D721Med (cell line): ENCODE measurements at regions not wholly inside any gene's neighbourhood (a gene's known extent, or its start where the extent isn't known, plus 50 kb on each side); places are given as distances from the start of the nearest gene placed in this dataset.

ENCODE experiments used
- DNase-seq: peaks from one replicate; pipeline ENCODE4 v3.0.0; 2011; ENCODE audit warnings: low spot score; ENCODE audit not compliant: insufficient read length
- FAIRE-seq: peaks from 2 replicates; lab custom pipeline; 2011; peaks lifted over from hg19 to GRCh38; lab: Jason Lieb, UNC
- CTCF ChIP-seq: IDR thresholded peaks from 2 replicates; pipeline ENCODE4 v1.5.1; 2012; ENCODE audit warnings: mild to moderate bottlenecking, control low read depth; ENCODE audit not compliant: insufficient read depth; ENCODE audit errors: missing control alignments

- TF ChIP-seq CTCF: no peak
- FAIRE-seq: no peak
- no peak for DNase-seq
Observed at GRCh38 chr2:133737242-133737993, 169.2 kb upstream of the NCKAP5 start.

GRCh38 chr2:133739039-133739438 is 170.8 kb upstream of the NCKAP5 start:
- no peak for DNase-seq
- no peak for FAIRE-seq
- TF ChIP-seq CTCF: no peak

- TF ChIP-seq CTCF: no peak
- DNase-seq (no peak), FAIRE-seq (no peak)
Observed at GRCh38 chr2:133740500-133740899, 172.2 kb upstream of the NCKAP5 start.

GRCh38 chr2:133748007-133748700 is 179.9 kb upstream of the NCKAP5 start:
- no peak for TF ChIP-seq CTCF
- DNase-seq: no peak
- no peak for FAIRE-seq

DNA sequence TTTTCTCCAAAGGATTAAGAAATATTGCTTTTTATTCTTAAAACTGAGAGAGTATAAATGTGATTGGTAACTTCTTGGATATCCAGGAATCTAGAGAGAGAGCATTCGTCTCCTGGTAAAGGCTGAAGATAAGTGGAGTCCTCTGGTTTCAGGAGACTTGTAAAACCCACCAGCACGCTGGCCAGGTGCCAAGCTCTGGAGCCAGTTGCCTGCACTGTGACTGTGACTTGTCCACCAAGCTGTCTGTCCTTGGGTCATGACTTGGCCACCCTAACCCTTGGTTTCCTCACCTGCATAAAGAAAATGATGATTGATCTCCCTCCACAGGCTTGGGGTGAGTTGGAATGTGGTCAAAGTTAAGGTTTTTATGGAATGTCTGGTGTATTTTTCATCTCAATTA is 185.4 kb upstream of the NCKAP5 start:
- TF ChIP-seq CTCF: no peak
- FAIRE-seq: no peak
- DNase-seq: no peak

GRCh38 chr2:133755480-133756300 is 187.4 kb upstream of the NCKAP5 start:
- FAIRE-seq (no peak), DNase-seq (no peak)
- no peak for TF ChIP-seq CTCF
